D721Med (cell line): ENCODE measurements at regions not wholly inside any gene's neighbourhood (a gene's known extent, or its start where the extent isn't known, plus 50 kb on each side); places are given as distances from the start of the nearest gene placed in this dataset.
"Not testable (repeated sequence)": the region's sequence is repeated elsewhere in the genome, so short reads cannot be mapped to it uniquely, and the experiment has no call there.

Experiments used
- DNase-seq: peaks from one replicate; pipeline ENCODE4 v3.0.0; 2011; ENCODE audit warnings: low spot score; ENCODE audit not compliant: insufficient read length
- FAIRE-seq: peaks from 2 replicates; lab custom pipeline; 2011; peaks lifted over from hg19 to GRCh38; lab: Jason Lieb, UNC
- TF ChIP-seq, protein P1 (sequence below): IDR thresholded peaks from 2 replicates; pipeline ENCODE4 v1.5.1; 2012; ENCODE audit warnings: mild to moderate bottlenecking, control low read depth; ENCODE audit not compliant: insufficient read depth; ENCODE audit errors: missing control alignments

- FAIRE-seq, DNase-seq: not testable (repeated sequence)
Measured at GRCh38 chr11:3583476-3583875, 58.3 kb downstream of the ART5 start.

- DNase-seq, FAIRE-seq: not testable (repeated sequence)
Measured at GRCh38 chr11:3581389-3581725, 60.4 kb downstream of the ART5 start.

GRCh38 chr11:3580487-3581388 is 61.1 kb downstream of the ART5 start:
- DNase-seq, FAIRE-seq: not testable (repeated sequence)
- TF ChIP-seq, protein P1, sequence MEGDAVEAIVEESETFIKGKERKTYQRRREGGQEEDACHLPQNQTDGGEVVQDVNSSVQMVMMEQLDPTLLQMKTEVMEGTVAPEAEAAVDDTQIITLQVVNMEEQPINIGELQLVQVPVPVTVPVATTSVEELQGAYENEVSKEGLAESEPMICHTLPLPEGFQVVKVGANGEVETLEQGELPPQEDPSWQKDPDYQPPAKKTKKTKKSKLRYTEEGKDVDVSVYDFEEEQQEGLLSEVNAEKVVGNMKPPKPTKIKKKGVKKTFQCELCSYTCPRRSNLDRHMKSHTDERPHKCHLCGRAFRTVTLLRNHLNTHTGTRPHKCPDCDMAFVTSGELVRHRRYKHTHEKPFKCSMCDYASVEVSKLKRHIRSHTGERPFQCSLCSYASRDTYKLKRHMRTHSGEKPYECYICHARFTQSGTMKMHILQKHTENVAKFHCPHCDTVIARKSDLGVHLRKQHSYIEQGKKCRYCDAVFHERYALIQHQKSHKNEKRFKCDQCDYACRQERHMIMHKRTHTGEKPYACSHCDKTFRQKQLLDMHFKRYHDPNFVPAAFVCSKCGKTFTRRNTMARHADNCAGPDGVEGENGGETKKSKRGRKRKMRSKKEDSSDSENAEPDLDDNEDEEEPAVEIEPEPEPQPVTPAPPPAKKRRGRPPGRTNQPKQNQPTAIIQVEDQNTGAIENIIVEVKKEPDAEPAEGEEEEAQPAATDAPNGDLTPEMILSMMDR, result peak; percentile 45

GRCh38 chr11:3579600-3580459 is 62.0 kb downstream of the ART5 start:
- not testable (repeated sequence) for FAIRE-seq, DNase-seq

DNA sequence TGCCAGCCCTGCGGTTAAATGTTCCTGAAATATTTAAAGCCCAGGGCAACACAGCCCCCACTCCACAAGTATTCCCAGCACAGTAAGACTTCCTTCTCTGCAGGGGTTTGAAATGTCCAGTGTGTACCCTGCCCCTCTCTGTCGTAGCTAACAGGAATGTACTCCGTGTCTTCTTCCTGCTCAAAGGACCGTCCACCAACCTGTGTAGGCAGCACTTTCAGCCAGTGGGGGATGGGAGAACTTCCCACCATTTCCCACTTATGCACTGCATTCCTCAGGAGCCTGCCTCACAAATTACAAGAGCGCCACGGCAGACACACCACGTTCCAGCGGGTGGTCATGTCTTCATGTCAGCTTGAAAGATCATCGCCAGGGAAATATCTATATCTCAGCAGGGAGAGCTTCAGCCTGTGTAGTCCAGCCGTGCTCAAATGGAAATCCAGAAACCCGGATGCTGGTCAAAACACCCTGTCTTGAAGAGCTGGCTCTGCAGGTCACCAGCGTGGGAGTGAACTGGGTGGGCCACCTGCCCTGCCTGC is 65.7 kb downstream of the ART5 start:
- DNase-seq, FAIRE-seq: not testable (repeated sequence)

DNA sequence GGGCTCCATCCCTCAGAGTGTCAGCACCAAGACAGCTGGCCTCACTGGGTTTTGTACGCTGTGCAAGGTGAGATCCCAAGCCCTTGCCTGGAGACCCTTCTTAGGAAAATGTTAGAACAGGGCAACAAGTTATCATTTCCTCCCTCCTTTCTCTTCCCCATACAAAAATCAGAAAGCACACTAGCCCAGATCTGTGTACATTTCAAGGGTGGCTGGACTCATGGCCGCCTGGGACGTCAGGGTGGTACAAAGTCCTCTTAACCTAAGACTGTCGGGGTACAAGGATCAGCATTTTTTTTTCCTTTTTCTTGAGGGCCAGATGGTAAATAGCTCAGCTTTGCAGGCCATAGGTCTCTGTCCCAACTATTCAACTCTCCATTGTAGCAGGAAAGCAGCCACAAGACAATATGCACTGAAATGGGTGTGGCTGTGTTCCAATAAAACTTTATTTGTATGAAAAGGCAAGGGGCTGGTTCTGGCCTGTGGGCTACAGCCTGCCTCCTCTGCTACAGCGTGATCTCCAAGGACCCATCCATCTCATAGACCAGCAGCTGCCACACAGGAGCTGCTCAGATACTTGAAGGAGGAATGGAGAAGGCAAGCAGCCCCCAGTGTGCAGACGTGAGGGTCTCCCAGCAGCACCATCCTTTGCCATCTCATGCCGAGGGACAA is 68.7 kb downstream of the ART5 start:
- DNase-seq, FAIRE-seq: not testable (repeated sequence)

DNA sequence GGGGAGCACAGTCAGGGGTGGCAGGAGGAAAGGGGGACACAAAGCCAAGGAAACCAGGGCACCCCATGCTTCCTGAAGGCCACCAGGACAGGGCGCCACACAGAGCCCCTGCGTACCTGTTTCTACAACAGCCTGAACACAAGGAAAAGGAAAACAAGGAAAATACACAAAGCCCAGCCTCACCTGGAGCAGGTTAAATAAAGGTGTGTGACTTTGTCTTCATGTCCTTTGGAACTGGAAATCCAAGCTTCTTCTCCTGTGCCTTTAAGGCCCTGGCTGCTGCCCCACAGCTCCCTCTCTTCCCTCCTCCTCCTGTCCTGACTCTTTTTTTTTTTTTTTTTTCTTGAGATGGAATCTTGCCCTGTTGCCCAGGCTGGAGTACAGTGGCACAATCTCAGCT is 70.0 kb downstream of the ART5 start:
- not testable (repeated sequence) for FAIRE-seq

DNA sequence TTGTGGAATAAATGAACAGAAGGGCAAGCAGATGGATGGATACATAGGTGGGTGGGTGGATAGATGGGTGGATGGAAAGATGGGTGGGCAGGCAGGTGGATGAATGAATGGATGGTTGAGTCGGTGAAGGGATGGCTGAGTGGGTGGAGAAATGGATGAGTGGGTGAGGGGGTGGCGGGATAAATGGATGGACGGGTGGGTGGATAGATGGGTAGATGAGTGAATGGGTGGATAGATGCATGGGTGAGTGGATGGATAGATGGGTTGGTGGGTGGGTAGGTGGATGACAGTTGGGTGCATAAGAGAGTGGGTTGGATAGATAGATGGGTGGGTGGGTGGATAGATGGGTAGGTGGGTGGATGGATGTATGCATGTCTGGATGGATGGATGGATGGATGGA is 76.0 kb downstream of the ART5 start:
- FAIRE-seq, DNase-seq: not testable (repeated sequence)

More for the DNA sequence above, 70.0 kb downstream of the ART5 start:
- not testable (repeated sequence) for DNase-seq

GRCh38 chr11:3564383-3564782 is 77.4 kb downstream of the ART5 start:
- TF ChIP-seq, protein P1, result peak; percentile 21
- DNase-seq, FAIRE-seq: not testable (repeated sequence)

- not testable (repeated sequence) for FAIRE-seq, DNase-seq
Measured at GRCh38 chr11:3554621-3555020, 87.2 kb downstream of the ART5 start.

GRCh38 chr11:3544990-3545389 is 96.8 kb downstream of the ART5 start:
- not testable (repeated sequence) for FAIRE-seq, DNase-seq

DNA sequence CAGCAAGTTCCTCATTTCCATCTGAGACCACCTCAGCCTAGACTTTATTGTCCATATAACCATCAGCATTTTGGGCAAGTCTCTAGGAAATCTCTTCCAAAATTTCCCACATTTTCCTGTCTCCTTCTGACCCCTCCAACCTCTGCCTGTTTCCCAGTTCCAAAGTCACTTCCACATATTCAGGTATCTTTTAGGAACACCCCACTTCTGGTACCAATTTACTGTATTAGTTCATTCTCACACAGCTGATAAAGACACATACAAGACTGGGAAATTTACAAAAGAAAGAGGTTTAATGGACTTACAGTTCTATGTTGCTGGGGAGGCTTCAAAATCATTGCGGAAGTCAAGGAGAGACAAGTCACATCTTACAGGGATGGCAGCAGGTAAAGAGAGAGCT is 103.6 kb downstream of the ART5 start:
- FAIRE-seq, DNase-seq: not testable (repeated sequence)

- not testable (repeated sequence) for DNase-seq, FAIRE-seq
Measured at GRCh38 chr11:3537254-3537653, 104.5 kb downstream of the ART5 start.

DNA sequence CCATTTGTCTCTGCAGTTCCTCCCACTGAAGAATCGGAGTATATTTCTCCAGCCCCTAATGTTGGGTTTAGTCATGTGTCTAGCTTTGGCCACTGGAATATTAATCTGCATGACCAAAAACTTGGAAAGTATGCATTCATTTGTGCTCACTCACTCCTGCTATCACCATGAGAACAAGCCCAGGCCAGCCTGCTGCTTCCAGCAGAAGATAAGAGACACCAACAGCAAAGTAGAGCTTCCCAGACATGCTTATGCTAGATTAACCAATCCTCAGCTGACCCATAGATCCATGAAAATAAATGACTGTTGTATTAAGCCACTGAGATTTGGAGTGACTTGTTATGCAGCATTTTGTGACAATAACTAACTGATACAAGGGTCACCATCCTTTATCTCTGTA is 108.8 kb downstream of the ART5 start:
- FAIRE-seq, DNase-seq: not testable (repeated sequence)

DNA sequence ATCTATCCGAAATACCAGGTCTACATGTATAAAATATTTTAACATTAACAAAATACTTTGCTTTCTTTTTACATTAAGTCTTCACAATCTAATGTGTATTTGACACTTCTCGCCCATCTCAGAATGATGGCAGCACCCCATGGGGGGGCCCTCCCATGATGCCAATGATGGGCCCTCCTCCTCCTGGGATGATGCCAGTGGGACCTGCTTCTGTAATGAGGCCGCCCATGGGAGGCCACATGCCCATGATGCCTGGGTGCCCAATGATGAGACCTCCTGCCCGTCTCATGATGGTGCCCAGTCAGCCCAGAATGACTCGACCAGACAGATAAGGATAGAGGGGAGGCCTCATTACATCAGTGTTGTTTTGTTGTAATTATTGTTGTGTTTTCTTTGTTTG is 110.5 kb downstream of the ART5 start:
- FAIRE-seq, DNase-seq: not testable (repeated sequence)

- DNase-seq, FAIRE-seq: not testable (repeated sequence)
Measured at GRCh38 chr11:3523567-3523966, 118.2 kb downstream of the ART5 start.
